Ishikawa (cell line): ENCODE measurements at regions not wholly inside any gene's neighbourhood (a gene's known extent, or its start where the extent isn't known, plus 50 kb on each side); places are given as distances from the start of the nearest gene placed in this dataset.

Experiments used
- CEBPB ChIP-seq: IDR thresholded peaks from 2 replicates; pipeline ENCODE4 v1.6.1; 2012
- CREB1 ChIP-seq: IDR thresholded peaks from 2 replicates; pipeline ENCODE4 v1.6.1; 2012; ENCODE audit warnings: low read depth
- EGR1 ChIP-seq: IDR thresholded peaks from 2 replicates; pipeline ENCODE4 v1.6.1; 2012
- EP300 ChIP-seq: IDR thresholded peaks from 2 replicates; pipeline ENCODE4 v1.6.1; 2012; ENCODE audit warnings: borderline replicate concordance
- FOXM1 ChIP-seq: IDR thresholded peaks from 2 replicates; pipeline ENCODE4 v1.6.1; 2012; ENCODE audit warnings: low read depth, borderline replicate concordance
- MAX ChIP-seq: IDR thresholded peaks from 2 replicates; pipeline ENCODE4 v1.6.1; 2012
- NFIC ChIP-seq: IDR thresholded peaks from 2 replicates; pipeline ENCODE4 v1.6.1; 2012
- RAD21 ChIP-seq: IDR thresholded peaks from 2 replicates; pipeline ENCODE4 v1.6.1; 2012; ENCODE audit warnings: low read depth
- TAF1 ChIP-seq: IDR thresholded peaks from 2 replicates; pipeline ENCODE4 v1.6.1; 2012; ENCODE audit warnings: low read depth, mild to moderate bottlenecking
- TCF12 ChIP-seq: IDR thresholded peaks from 2 replicates; pipeline ENCODE4 v1.6.1; 2012; ENCODE audit warnings: low read depth
- TEAD4 ChIP-seq: IDR thresholded peaks from 2 replicates; pipeline ENCODE4 v1.6.1; 2012
- USF1 ChIP-seq: IDR thresholded peaks from 2 replicates; pipeline ENCODE4 v1.6.1; 2012
- YY1 ChIP-seq: IDR thresholded peaks from 2 replicates; pipeline ENCODE4 v1.6.1; 2012; ENCODE audit warnings: low read depth
- ZBTB7A ChIP-seq: IDR thresholded peaks from 2 replicates; pipeline ENCODE4 v1.6.1; 2012; ENCODE audit warnings: low read depth
- TF ChIP-seq, protein P1 (sequence below): IDR thresholded peaks from 2 replicates; pipeline ENCODE4 v1.6.1; 2012; ENCODE audit warnings: low read depth, mild to moderate bottlenecking

DNA sequence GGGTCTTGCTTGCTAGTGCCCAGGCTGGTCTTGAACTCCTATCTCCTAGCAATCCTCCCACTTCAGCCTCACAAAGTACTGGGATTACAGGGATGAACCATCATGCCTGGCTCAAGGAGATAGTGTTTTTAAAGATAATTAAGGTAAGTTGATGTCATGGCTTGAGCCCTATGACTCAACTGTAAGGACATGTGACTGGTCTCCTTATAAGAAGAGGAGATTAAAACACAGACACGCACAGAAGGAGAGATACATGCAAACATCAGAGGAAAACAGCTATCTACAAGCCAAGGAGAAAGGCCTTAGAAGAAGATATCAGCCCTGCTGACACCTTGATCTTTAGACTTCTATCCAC, 220.4 kb upstream of the GADL1 start:
- TF ChIP-seq FOXM1: no peak
- TF ChIP-seq USF1: no peak
- TF ChIP-seq EP300: no peak
- no peak for TF ChIP-seq TAF1
- no peak for TF ChIP-seq CEBPB
- TF ChIP-seq, protein P1, sequence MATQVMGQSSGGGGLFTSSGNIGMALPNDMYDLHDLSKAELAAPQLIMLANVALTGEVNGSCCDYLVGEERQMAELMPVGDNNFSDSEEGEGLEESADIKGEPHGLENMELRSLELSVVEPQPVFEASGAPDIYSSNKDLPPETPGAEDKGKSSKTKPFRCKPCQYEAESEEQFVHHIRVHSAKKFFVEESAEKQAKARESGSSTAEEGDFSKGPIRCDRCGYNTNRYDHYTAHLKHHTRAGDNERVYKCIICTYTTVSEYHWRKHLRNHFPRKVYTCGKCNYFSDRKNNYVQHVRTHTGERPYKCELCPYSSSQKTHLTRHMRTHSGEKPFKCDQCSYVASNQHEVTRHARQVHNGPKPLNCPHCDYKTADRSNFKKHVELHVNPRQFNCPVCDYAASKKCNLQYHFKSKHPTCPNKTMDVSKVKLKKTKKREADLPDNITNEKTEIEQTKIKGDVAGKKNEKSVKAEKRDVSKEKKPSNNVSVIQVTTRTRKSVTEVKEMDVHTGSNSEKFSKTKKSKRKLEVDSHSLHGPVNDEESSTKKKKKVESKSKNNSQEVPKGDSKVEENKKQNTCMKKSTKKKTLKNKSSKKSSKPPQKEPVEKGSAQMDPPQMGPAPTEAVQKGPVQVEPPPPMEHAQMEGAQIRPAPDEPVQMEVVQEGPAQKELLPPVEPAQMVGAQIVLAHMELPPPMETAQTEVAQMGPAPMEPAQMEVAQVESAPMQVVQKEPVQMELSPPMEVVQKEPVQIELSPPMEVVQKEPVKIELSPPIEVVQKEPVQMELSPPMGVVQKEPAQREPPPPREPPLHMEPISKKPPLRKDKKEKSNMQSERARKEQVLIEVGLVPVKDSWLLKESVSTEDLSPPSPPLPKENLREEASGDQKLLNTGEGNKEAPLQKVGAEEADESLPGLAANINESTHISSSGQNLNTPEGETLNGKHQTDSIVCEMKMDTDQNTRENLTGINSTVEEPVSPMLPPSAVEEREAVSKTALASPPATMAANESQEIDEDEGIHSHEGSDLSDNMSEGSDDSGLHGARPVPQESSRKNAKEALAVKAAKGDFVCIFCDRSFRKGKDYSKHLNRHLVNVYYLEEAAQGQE: no peak
- TF ChIP-seq TCF12: no peak
- TF ChIP-seq RAD21: no peak
- TF ChIP-seq YY1: no peak
- no peak for TF ChIP-seq TEAD4
- no peak for TF ChIP-seq EGR1
- no peak for TF ChIP-seq MAX

- TF ChIP-seq TEAD4 (no peak), NFIC (no peak), TAF1 (no peak), USF1 (no peak), EGR1 (no peak), CREB1 (no peak), CEBPB (no peak), RAD21 (no peak), TCF12 (no peak), MAX (no peak)
- TF ChIP-seq, protein P1: no peak
Measured at GRCh38 chr3:31116651-31117050, 222.2 kb upstream of the GADL1 start.

DNA sequence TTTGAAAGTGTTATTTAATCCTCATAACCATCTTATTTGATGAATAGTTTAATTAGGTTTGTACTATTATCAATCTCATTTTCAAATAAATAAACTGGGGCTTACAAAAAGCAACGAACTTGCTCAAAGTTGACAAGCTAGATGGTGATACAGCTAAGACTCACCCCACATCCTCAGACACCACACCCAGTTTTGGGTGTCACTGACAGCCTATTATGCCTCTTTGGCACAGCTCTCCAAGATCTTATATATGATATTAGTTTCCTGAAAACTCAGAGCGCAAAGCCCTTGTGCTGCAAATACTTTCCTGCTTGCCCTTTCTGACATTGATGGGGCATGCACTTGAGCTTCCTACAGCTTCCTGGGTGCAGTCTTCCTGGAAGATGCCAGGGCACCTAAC, 223.4 kb upstream of the GADL1 start:
- TF ChIP-seq EGR1: no peak

GRCh38 chr3:31124373-31124772, 229.9 kb upstream of the GADL1 start:
- TF ChIP-seq TEAD4 (no peak), EP300 (no peak), EGR1 (no peak), ZBTB7A (no peak), FOXM1 (no peak)

DNA sequence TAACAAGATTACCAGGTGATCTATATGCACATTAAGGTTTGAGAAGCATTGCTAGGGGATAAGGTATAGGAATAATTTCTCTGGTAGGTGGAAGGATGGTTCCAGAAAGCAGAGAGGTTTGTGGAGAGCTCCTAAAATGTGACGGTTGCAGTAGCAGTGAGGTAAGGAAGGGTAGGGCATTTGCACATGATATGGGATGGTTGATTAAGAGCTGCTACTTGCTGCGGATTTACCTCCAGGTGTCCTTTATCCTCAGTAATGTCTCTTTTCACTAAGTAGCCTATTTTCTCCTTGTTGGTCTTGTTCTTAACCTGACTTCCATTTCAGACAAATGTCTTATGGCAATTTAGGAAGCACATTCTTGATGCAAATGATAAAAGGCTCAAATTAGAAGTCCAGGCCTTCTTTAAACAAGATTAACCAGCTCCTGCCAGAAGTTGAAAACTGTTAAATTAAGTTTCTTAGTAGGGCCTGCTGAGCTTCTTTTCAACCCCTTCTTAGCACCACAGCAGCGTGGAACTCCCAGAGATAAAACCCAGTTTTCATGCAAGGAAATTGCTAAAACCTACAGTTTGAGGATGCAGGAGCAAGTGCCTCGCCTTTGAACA, 231.1 kb upstream of the GADL1 start:
- no peak for TF ChIP-seq FOXM1
- TF ChIP-seq CREB1: no peak
- no peak for TF ChIP-seq TAF1

- TF ChIP-seq FOXM1 (no peak), EP300 (no peak), TAF1 (no peak), USF1 (no peak), TEAD4 (no peak), CEBPB (no peak), TCF12 (no peak)
Measured at GRCh38 chr3:31129241-31129640, 234.8 kb upstream of the GADL1 start.

- TF ChIP-seq RAD21: peak; percentile 92
- TF ChIP-seq, protein P1: no peak
Measured at GRCh38 chr3:31132132-31132769, 237.8 kb upstream of the GADL1 start.
